ENCODE measurements at regions not wholly inside any gene's neighbourhood (a gene's known extent, or its start where the extent isn't known, plus 50 kb on each side); places are given as distances from the start of the nearest gene placed in this dataset.

GRCh38 chr10:124318811-124319210, 99.9 kb downstream of the OAT start:
- Histone ChIP-seq H3K27ac (ENCODE audit: low read depth, low read length) (no peak overlapping the region), H3K9me3 (ENCODE audit: control insufficient read depth in 1 of 2, low read length in 2 of 2) (no peaks in the 10 kb centered on the region), H3K27me3 (ENCODE audit: control insufficient read depth in 1 of 2, insufficient read depth in 2 of 2, low read length in 2 of 2) (no peaks in the 10 kb centered on the region)

GRCh38 chr10:124318076-124318475, 100.6 kb downstream of the OAT start:
- no peak overlapping the region for H3K9ac ChIP-seq (ENCODE audit: low read depth in 1 of 2, low read length in 2 of 2)

More at GRCh38 chr10:124318811-124319210, 99.9 kb downstream of the OAT start:
- H3K4me3 ChIP-seq (ENCODE audit: low read depth in 1 of 2, low read length in 2 of 2), result no peak overlapping the region
- H3K36me3 ChIP-seq (ENCODE audit: control insufficient read depth in 1 of 2, insufficient read depth in 2 of 2, low read length in 2 of 2), result no peaks in the 10 kb centered on the region
- H3K4me1 ChIP-seq (ENCODE audit: control insufficient read depth in 1 of 2, insufficient read depth in 2 of 2, low read length in 2 of 2), result no peaks in the 10 kb centered on the region
- no peak overlapping the region for H3K9ac ChIP-seq (ENCODE audit: low read depth in 1 of 2, low read length in 2 of 2)

GRCh38 chr10:124316326-124316725, 102.4 kb downstream of the OAT start:
- Histone ChIP-seq H3K4me1 (ENCODE audit: control insufficient read depth in 1 of 2, insufficient read depth in 2 of 2, low read length in 2 of 2) (no peaks in the 10 kb centered on the region), H3K4me3 (ENCODE audit: low read depth in 1 of 2, low read length in 2 of 2) (no peak overlapping the region), H3K9ac (ENCODE audit: low read depth in 1 of 2, low read length in 2 of 2) (no peak overlapping the region), H3K36me3 (ENCODE audit: control insufficient read depth in 1 of 2, insufficient read depth in 2 of 2, low read length in 2 of 2) (no peaks in the 10 kb centered on the region), H3K27me3 (ENCODE audit: control insufficient read depth in 1 of 2, insufficient read depth in 2 of 2, low read length in 2 of 2) (no peaks in the 10 kb centered on the region), H3K9me3 (ENCODE audit: control insufficient read depth in 1 of 2, low read length in 2 of 2) (no peaks in the 10 kb centered on the region), H3K27ac (ENCODE audit: low read depth, low read length) (no peak overlapping the region)

More at GRCh38 chr10:124318076-124318475, 100.6 kb downstream of the OAT start:
- Histone ChIP-seq H3K4me1 (ENCODE audit: control insufficient read depth in 1 of 2, insufficient read depth in 2 of 2, low read length in 2 of 2) (no peaks in the 10 kb centered on the region), H3K9me3 (ENCODE audit: control insufficient read depth in 1 of 2, low read length in 2 of 2) (no peaks in the 10 kb centered on the region), H3K36me3 (ENCODE audit: control insufficient read depth in 1 of 2, insufficient read depth in 2 of 2, low read length in 2 of 2) (no peaks in the 10 kb centered on the region), H3K27me3 (ENCODE audit: control insufficient read depth in 1 of 2, insufficient read depth in 2 of 2, low read length in 2 of 2) (no peaks in the 10 kb centered on the region), H3K27ac (ENCODE audit: low read depth, low read length) (no peak overlapping the region), H3K4me3 (ENCODE audit: low read depth in 1 of 2, low read length in 2 of 2) (no peak overlapping the region)

- no peaks in the 10 kb centered on the region for H3K27me3 ChIP-seq (ENCODE audit: control insufficient read depth in 1 of 2, insufficient read depth in 2 of 2, low read length in 2 of 2)
- H3K27ac ChIP-seq (ENCODE audit: low read depth, low read length), result no peak overlapping the region
- H3K9ac ChIP-seq (ENCODE audit: low read depth in 1 of 2, low read length in 2 of 2), result no peak overlapping the region
- H3K4me3 ChIP-seq (ENCODE audit: low read depth in 1 of 2, low read length in 2 of 2), result no peak overlapping the region
- no peaks in the 10 kb centered on the region for H3K4me1 ChIP-seq (ENCODE audit: control insufficient read depth in 1 of 2, insufficient read depth in 2 of 2, low read length in 2 of 2)
- H3K36me3 ChIP-seq (ENCODE audit: control insufficient read depth in 1 of 2, insufficient read depth in 2 of 2, low read length in 2 of 2), result no peaks in the 10 kb centered on the region
- no peaks in the 10 kb centered on the region for H3K9me3 ChIP-seq (ENCODE audit: control insufficient read depth in 1 of 2, low read length in 2 of 2)
Observed at GRCh38 chr10:124315591-124316270, 103.0 kb downstream of the OAT start.

- Histone ChIP-seq H3K4me1 (ENCODE audit: control insufficient read depth in 1 of 2, insufficient read depth in 2 of 2, low read length in 2 of 2) (no peaks in the 10 kb centered on the region), H3K36me3 (ENCODE audit: control insufficient read depth in 1 of 2, insufficient read depth in 2 of 2, low read length in 2 of 2) (no peaks in the 10 kb centered on the region), H3K27ac (ENCODE audit: low read depth, low read length) (no peak overlapping the region), H3K4me3 (ENCODE audit: low read depth in 1 of 2, low read length in 2 of 2) (no peak overlapping the region), H3K9ac (ENCODE audit: low read depth in 1 of 2, low read length in 2 of 2) (no peak overlapping the region), H3K27me3 (ENCODE audit: control insufficient read depth in 1 of 2, insufficient read depth in 2 of 2, low read length in 2 of 2) (no peaks in the 10 kb centered on the region), H3K9me3 (ENCODE audit: control insufficient read depth in 1 of 2, low read length in 2 of 2) (no peaks in the 10 kb centered on the region)
Observed at GRCh38 chr10:124313374-124313773, 105.3 kb downstream of the OAT start.

GRCh38 chr10:124308811-124309210, 109.9 kb downstream of the OAT start:
- no peaks in the 10 kb centered on the region for H3K4me1 ChIP-seq (ENCODE audit: control insufficient read depth in 1 of 2, insufficient read depth in 2 of 2, low read length in 2 of 2)
- H3K36me3 ChIP-seq (ENCODE audit: control insufficient read depth in 1 of 2, insufficient read depth in 2 of 2, low read length in 2 of 2), result no peaks in the 10 kb centered on the region
- H3K9ac ChIP-seq (ENCODE audit: low read depth in 1 of 2, low read length in 2 of 2), result no peak overlapping the region
- no peak overlapping the region for H3K4me3 ChIP-seq (ENCODE audit: low read depth in 1 of 2, low read length in 2 of 2)
- no peaks in the 10 kb centered on the region for H3K9me3 ChIP-seq (ENCODE audit: control insufficient read depth in 1 of 2, low read length in 2 of 2)
- no peak overlapping the region for H3K27ac ChIP-seq (ENCODE audit: low read depth, low read length)
- no peaks in the 10 kb centered on the region for H3K27me3 ChIP-seq (ENCODE audit: control insufficient read depth in 1 of 2, insufficient read depth in 2 of 2, low read length in 2 of 2)

GRCh38 chr10:124308056-124308645, 110.6 kb downstream of the OAT start:
- H3K4me3 ChIP-seq (ENCODE audit: low read depth in 1 of 2, low read length in 2 of 2), result no peak overlapping the region
- no peak overlapping the region for H3K9ac ChIP-seq (ENCODE audit: low read depth in 1 of 2, low read length in 2 of 2)
- H3K4me1 ChIP-seq (ENCODE audit: control insufficient read depth in 1 of 2, insufficient read depth in 2 of 2, low read length in 2 of 2), result no peaks in the 10 kb centered on the region
- H3K27me3 ChIP-seq (ENCODE audit: control insufficient read depth in 1 of 2, insufficient read depth in 2 of 2, low read length in 2 of 2), result no peaks in the 10 kb centered on the region
- H3K36me3 ChIP-seq (ENCODE audit: control insufficient read depth in 1 of 2, insufficient read depth in 2 of 2, low read length in 2 of 2), result no peaks in the 10 kb centered on the region
- no peaks in the 10 kb centered on the region for H3K9me3 ChIP-seq (ENCODE audit: control insufficient read depth in 1 of 2, low read length in 2 of 2)
- no peak overlapping the region for H3K27ac ChIP-seq (ENCODE audit: low read depth, low read length)

GRCh38 chr10:124307591-124307990, 111.1 kb downstream of the OAT start:
- H3K27ac ChIP-seq (ENCODE audit: low read depth, low read length), result no peak overlapping the region

GRCh38 chr10:124306922-124307371, 111.8 kb downstream of the OAT start:
- H3K9ac ChIP-seq (ENCODE audit: low read depth in 1 of 2, low read length in 2 of 2), result no peak overlapping the region
- H3K4me1 ChIP-seq (ENCODE audit: control insufficient read depth in 1 of 2, insufficient read depth in 2 of 2, low read length in 2 of 2), result no peaks in the 10 kb centered on the region
- H3K9me3 ChIP-seq (ENCODE audit: control insufficient read depth in 1 of 2, low read length in 2 of 2), result no peaks in the 10 kb centered on the region
- H3K4me3 ChIP-seq (ENCODE audit: low read depth in 1 of 2, low read length in 2 of 2), result no peak overlapping the region
- H3K27me3 ChIP-seq (ENCODE audit: control insufficient read depth in 1 of 2, insufficient read depth in 2 of 2, low read length in 2 of 2), result no peaks in the 10 kb centered on the region
- H3K27ac ChIP-seq (ENCODE audit: low read depth, low read length), result no peak overlapping the region
- H3K36me3 ChIP-seq (ENCODE audit: control insufficient read depth in 1 of 2, insufficient read depth in 2 of 2, low read length in 2 of 2), result no peaks in the 10 kb centered on the region

More at GRCh38 chr10:124307591-124307990, 111.1 kb downstream of the OAT start:
- H3K4me1 ChIP-seq (ENCODE audit: control insufficient read depth in 1 of 2, insufficient read depth in 2 of 2, low read length in 2 of 2), result no peaks in the 10 kb centered on the region
- no peak overlapping the region for H3K9ac ChIP-seq (ENCODE audit: low read depth in 1 of 2, low read length in 2 of 2)
- H3K27me3 ChIP-seq (ENCODE audit: control insufficient read depth in 1 of 2, insufficient read depth in 2 of 2, low read length in 2 of 2), result no peaks in the 10 kb centered on the region
- no peak overlapping the region for H3K4me3 ChIP-seq (ENCODE audit: low read depth in 1 of 2, low read length in 2 of 2)
- H3K36me3 ChIP-seq (ENCODE audit: control insufficient read depth in 1 of 2, insufficient read depth in 2 of 2, low read length in 2 of 2), result no peaks in the 10 kb centered on the region
- no peaks in the 10 kb centered on the region for H3K9me3 ChIP-seq (ENCODE audit: control insufficient read depth in 1 of 2, low read length in 2 of 2)

- Histone ChIP-seq H3K4me1 (ENCODE audit: control insufficient read depth in 1 of 2, insufficient read depth in 2 of 2, low read length in 2 of 2) (no peaks in the 10 kb centered on the region), H3K4me3 (ENCODE audit: low read depth in 1 of 2, low read length in 2 of 2) (no peak overlapping the region), H3K27me3 (ENCODE audit: control insufficient read depth in 1 of 2, insufficient read depth in 2 of 2, low read length in 2 of 2) (no peaks in the 10 kb centered on the region), H3K9ac (ENCODE audit: low read depth in 1 of 2, low read length in 2 of 2) (no peak overlapping the region), H3K27ac (ENCODE audit: low read depth, low read length) (no peak overlapping the region), H3K36me3 (ENCODE audit: control insufficient read depth in 1 of 2, insufficient read depth in 2 of 2, low read length in 2 of 2) (no peaks in the 10 kb centered on the region), H3K9me3 (ENCODE audit: control insufficient read depth in 1 of 2, low read length in 2 of 2) (no peaks in the 10 kb centered on the region)
Observed at GRCh38 chr10:124306520-124306919, 112.2 kb downstream of the OAT start.
